Fibroblast of lung (primary cell): ENCODE measurements at regions not wholly inside any gene's neighbourhood (a gene's known extent, or its start where the extent isn't known, plus 50 kb on each side); places are given as distances from the start of the nearest gene placed in this dataset.
"Not testable (repeated sequence)": the region's sequence is repeated elsewhere in the genome, so short reads cannot be mapped to it uniquely, and the experiment has no call there.

ENCODE experiments used
- CTCF ChIP-seq, 2 donors: IDR thresholded peaks in 1 of 2; conservative IDR thresholded peaks in 1 of 2; 1 replicate in 1 of 2; 2 replicates in 1 of 2; pipeline ENCODE4 v1.5.1; 2011 to 2012; ENCODE audit warnings: low read length in 2 of 2, control low read depth in 1 of 2, inconsistent platforms in 1 of 2, low read depth in 1 of 2, mild to moderate bottlenecking in 1 of 2
- EZH2 ChIP-seq: IDR thresholded peaks from 2 replicates; pipeline ENCODE4 v1.5.1; 2012; ENCODE audit warnings: low read length, control low read depth, mild to moderate bottlenecking; ENCODE audit errors: missing control alignments

- not testable (repeated sequence) for TF ChIP-seq CTCF (conservative IDR thresholded peaks at IDR 0.05 in 1 of 2, IDR thresholded peaks at IDR 0.05 in 1 of 2; ENCODE audit: low read depth in 1 of 2, low read length in 2 of 2); EZH2
Observed at GRCh38 chr22:27078064-27078463, 420.7 kb downstream of the MIAT start.
